SU-DHL-6 (cell line): ENCODE measurements at regions not wholly inside any gene's neighbourhood (a gene's known extent, or its start where the extent isn't known, plus 50 kb on each side); places are given as distances from the start of the nearest gene placed in this dataset.

ENCODE experiments used
- EZH2phosphoT487 ChIP-seq: fragments of 200-600 bp; sonication (generic), shearing (Covaris generic); conservative IDR thresholded peaks from 2 replicates; pipeline ENCODE4 v1.6.1; 2018; ENCODE audit warnings: mild to moderate bottlenecking, antibody characterized with exemption, low read length, moderate library complexity, mixed read lengths
- TF ChIP-seq, protein P1 (sequence below): fragments of 200-600 bp; sonication (generic); IDR thresholded peaks from one replicate; pipeline ENCODE4 v1.5.1; 2017; ENCODE audit warnings: antibody characterized with exemption, mild to moderate bottlenecking, low read length, moderate library complexity; ENCODE audit not compliant: insufficient read depth, poor library complexity, severe bottlenecking

DNA sequence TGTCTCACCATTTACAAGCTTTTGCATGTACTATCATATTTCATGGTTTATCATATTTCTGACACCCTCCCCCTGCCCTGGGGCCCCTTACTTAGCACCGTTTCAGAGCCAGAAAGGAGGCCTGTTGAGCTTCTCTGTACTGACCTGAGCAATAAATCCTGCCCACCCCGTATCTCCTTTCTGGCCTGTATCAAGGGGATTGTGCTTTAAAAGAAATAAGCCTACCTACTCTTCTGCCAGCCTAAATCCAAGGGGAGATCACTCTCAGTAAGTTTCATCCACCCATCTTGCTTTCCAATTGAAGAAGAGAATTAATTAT lies 54.0 kb upstream of the FST start:
- TF ChIP-seq, protein P1, sequence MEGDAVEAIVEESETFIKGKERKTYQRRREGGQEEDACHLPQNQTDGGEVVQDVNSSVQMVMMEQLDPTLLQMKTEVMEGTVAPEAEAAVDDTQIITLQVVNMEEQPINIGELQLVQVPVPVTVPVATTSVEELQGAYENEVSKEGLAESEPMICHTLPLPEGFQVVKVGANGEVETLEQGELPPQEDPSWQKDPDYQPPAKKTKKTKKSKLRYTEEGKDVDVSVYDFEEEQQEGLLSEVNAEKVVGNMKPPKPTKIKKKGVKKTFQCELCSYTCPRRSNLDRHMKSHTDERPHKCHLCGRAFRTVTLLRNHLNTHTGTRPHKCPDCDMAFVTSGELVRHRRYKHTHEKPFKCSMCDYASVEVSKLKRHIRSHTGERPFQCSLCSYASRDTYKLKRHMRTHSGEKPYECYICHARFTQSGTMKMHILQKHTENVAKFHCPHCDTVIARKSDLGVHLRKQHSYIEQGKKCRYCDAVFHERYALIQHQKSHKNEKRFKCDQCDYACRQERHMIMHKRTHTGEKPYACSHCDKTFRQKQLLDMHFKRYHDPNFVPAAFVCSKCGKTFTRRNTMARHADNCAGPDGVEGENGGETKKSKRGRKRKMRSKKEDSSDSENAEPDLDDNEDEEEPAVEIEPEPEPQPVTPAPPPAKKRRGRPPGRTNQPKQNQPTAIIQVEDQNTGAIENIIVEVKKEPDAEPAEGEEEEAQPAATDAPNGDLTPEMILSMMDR, result no peak
- no peak for TF ChIP-seq EZH2phosphoT487
